ENCODE measurements at regions not wholly inside any gene's neighbourhood (a gene's known extent, or its start where the extent isn't known, plus 50 kb on each side); places are given as distances from the start of the nearest gene placed in this dataset.

- no peak overlapping the region for H3K4me3 Mint-ChIP-seq
- H3K36me3 Mint-ChIP-seq (ENCODE audit: low read depth) = no peaks in the 10 kb centered on the region
- no peaks in the 10 kb centered on the region for H3K4me1 Mint-ChIP-seq
- Histone ChIP-seq H3K27me3 (ENCODE audit: control insufficient read depth, insufficient read depth, low read length, poor library complexity, severe bottlenecking) (no peaks in the 10 kb centered on the region), H3K9ac (ENCODE audit: extremely low read depth, low read length, poor library complexity, severe bottlenecking) (no peak overlapping the region), H3K4me1 (ENCODE audit: control insufficient read depth, insufficient read depth, low read length) (no peaks in the 10 kb centered on the region), H3K9me3 (ENCODE audit: control insufficient read depth, low read length) (no peaks in the 10 kb centered on the region), H3K36me3 (ENCODE audit: control insufficient read depth, insufficient read depth, low read length) (no peaks in the 10 kb centered on the region), H3K27ac (ENCODE audit: low read depth, low read length) (no peak overlapping the region), H3K4me3 (ENCODE audit: low read length) (no peak overlapping the region)
- DNase-seq = no peak
- no peak for TF ChIP-seq CTCF (conservative IDR thresholded peaks at IDR 0.05)
- H3K27me3 Mint-ChIP-seq (ENCODE audit: insufficient read depth) = no peaks in the 10 kb centered on the region
- no peaks in the 10 kb centered on the region for H3K9me3 Mint-ChIP-seq
- no peak overlapping the region for H3K27ac Mint-ChIP-seq
- WGBS, 2 experiments (ENCODE audit: insufficient coverage in 1 of 2, insufficient read length in 1 of 2) = 96 to 100% methylated on average over 1 to 3 of the region's 3 CpGs
These were observed 78.5 kb upstream of the LANCL2 start for GRCh38 chr7:55286666-55287065.

GRCh38 chr7:55288070-55288824 is 76.9 kb upstream of the LANCL2 start:
- no peak overlapping the region for H3K4me3 ChIP-seq (ENCODE audit: low read length)
- 91 to 100% methylated on average over 4 to 5 of the region's 5 CpGs for WGBS, 2 experiments (ENCODE audit: insufficient coverage in 1 of 2, insufficient read length in 1 of 2)
- H3K36me3 Mint-ChIP-seq (ENCODE audit: low read depth) = no peaks in the 10 kb centered on the region
- H3K27me3 ChIP-seq (ENCODE audit: control insufficient read depth, insufficient read depth, low read length, poor library complexity, severe bottlenecking) = no peaks in the 10 kb centered on the region
- no peaks in the 10 kb centered on the region for H3K36me3 ChIP-seq (ENCODE audit: control insufficient read depth, insufficient read depth, low read length)
- TF ChIP-seq CTCF (conservative IDR thresholded peaks at IDR 0.05) = no peak
- no peaks in the 10 kb centered on the region for H3K4me1 Mint-ChIP-seq
- DNase-seq = no peak
- H3K9me3 ChIP-seq (ENCODE audit: control insufficient read depth, low read length) = no peaks in the 10 kb centered on the region
- H3K4me1 ChIP-seq (ENCODE audit: control insufficient read depth, insufficient read depth, low read length) = no peaks in the 10 kb centered on the region
- H3K27me3 Mint-ChIP-seq (ENCODE audit: insufficient read depth) = no peaks in the 10 kb centered on the region
- no peak overlapping the region for H3K9ac ChIP-seq (ENCODE audit: extremely low read depth, low read length, poor library complexity, severe bottlenecking)
- H3K27ac Mint-ChIP-seq = no peak overlapping the region
- no peak overlapping the region for H3K27ac ChIP-seq (ENCODE audit: low read depth, low read length)
- H3K9me3 Mint-ChIP-seq = no peaks in the 10 kb centered on the region
- H3K4me3 Mint-ChIP-seq = no peak overlapping the region

GRCh38 chr7:55296070-55296469 is 69.1 kb upstream of the LANCL2 start:
- Histone ChIP-seq H3K9me3 (ENCODE audit: control insufficient read depth, low read length) (no peaks in the 10 kb centered on the region), H3K27ac (ENCODE audit: low read depth, low read length) (no peak overlapping the region), H3K4me1 (ENCODE audit: control insufficient read depth, insufficient read depth, low read length) (peaks cover 3% of the 10 kb centered on the region), H3K9ac (ENCODE audit: extremely low read depth, low read length, poor library complexity, severe bottlenecking) (no peak overlapping the region), H3K4me3 (ENCODE audit: low read length) (no peak overlapping the region), H3K36me3 (ENCODE audit: control insufficient read depth, insufficient read depth, low read length) (no peaks in the 10 kb centered on the region), H3K27me3 (ENCODE audit: control insufficient read depth, insufficient read depth, low read length, poor library complexity, severe bottlenecking) (no peaks in the 10 kb centered on the region)
- Mint-ChIP-seq H3K27me3 (ENCODE audit: insufficient read depth) (no peaks in the 10 kb centered on the region), H3K9me3 (no peaks in the 10 kb centered on the region), H3K4me1 (peaks cover 25% of the 10 kb centered on the region), H3K27ac (no peak overlapping the region), H3K4me3 (no peak overlapping the region), H3K36me3 (ENCODE audit: low read depth) (no peaks in the 10 kb centered on the region)
- TF ChIP-seq CTCF (conservative IDR thresholded peaks at IDR 0.05) = no peak
- 95 to 100% methylated on average over 3 to 6 of the region's 6 CpGs for WGBS, 2 experiments (ENCODE audit: insufficient coverage in 1 of 2, insufficient read length in 1 of 2)
- no peak for DNase-seq
